HG03139 (cell line): ENCODE measurements at regions not wholly inside any gene's neighbourhood (a gene's known extent, or its start where the extent isn't known, plus 50 kb on each side); places are given as distances from the start of the nearest gene placed in this dataset.
"Not testable (repeated sequence)": the region's sequence is repeated elsewhere in the genome, so short reads cannot be mapped to it uniquely, and the experiment has no call there.

ENCODE experiments used
- ATAC-seq: cut with Tn5 transposase; IDR thresholded peaks from one replicate; pipeline ENCODE4 v1.9.1; 2021; ENCODE audit not compliant: unreplicated experiment

GRCh38 chr13:73647417-73647816 lies 486.8 kb downstream of the KLF12 start:
- ATAC-seq: no peak

- not testable (repeated sequence) for ATAC-seq
These were observed 493.6 kb downstream of the KLF12 start for GRCh38 chr13:73640476-73641179.

- no peak for ATAC-seq
These were observed 498.9 kb downstream of the KLF12 start for GRCh38 chr13:73635166-73635787.

- no peak for ATAC-seq
These were observed 500.3 kb downstream of the KLF12 start for GRCh38 chr13:73633817-73634460.

- ATAC-seq: no peak
These were observed 502.8 kb downstream of the KLF12 start for GRCh38 chr13:73631411-73631810.

- ATAC-seq: no peak
These were observed 508.5 kb downstream of the KLF12 start for GRCh38 chr13:73625562-73626339.

GRCh38 chr13:73623281-73623680 lies 510.9 kb downstream of the KLF12 start:
- no peak for ATAC-seq

- no peak for ATAC-seq
These were observed 511.8 kb downstream of the KLF12 start for GRCh38 chr13:73622381-73622780.

GRCh38 chr13:73618275-73618865 lies 515.8 kb downstream of the KLF12 start:
- no peak for ATAC-seq

GRCh38 chr13:73616861-73617260 lies 517.3 kb downstream of the KLF12 start:
- ATAC-seq: no peak

- ATAC-seq: no peak
These were observed 523.2 kb downstream of the KLF12 start for GRCh38 chr13:73610799-73611592.

- ATAC-seq: no peak
These were observed 525.3 kb downstream of the KLF12 start for GRCh38 chr13:73608711-73609485.

- no peak for ATAC-seq
These were observed 526.1 kb downstream of the KLF12 start for GRCh38 chr13:73608157-73608516.

GRCh38 chr13:73607489-73608156 lies 526.6 kb downstream of the KLF12 start:
- no peak for ATAC-seq

GRCh38 chr13:73603646-73604045 lies 530.6 kb downstream of the KLF12 start:
- ATAC-seq: no peak

- no peak for ATAC-seq
These were observed 531.9 kb downstream of the KLF12 start for GRCh38 chr13:73602295-73602694.

- ATAC-seq: no peak
These were observed 532.5 kb downstream of the KLF12 start for GRCh38 chr13:73601708-73602107.

- no peak for ATAC-seq
These were observed 534.7 kb downstream of the KLF12 start for GRCh38 chr13:73599232-73600128.
